ENCODE measurements at regions not wholly inside any gene's neighbourhood (a gene's known extent, or its start where the extent isn't known, plus 50 kb on each side); places are given as distances from the start of the nearest gene placed in this dataset.

Small RNA genes lying in the stretch of these regions (small RNA-seq; reads per million reads assigned to genes)
- gene AC098590.2 (ENCODE audit: insufficient read depth in 2 of 3, insufficient read length in 3 of 3, low read depth in 2 of 3, low replicate concordance in 1 of 3) (0 reads per million in 3 experiments), gene RN7SL193P (ENCODE audit: insufficient read depth in 2 of 3, insufficient read length in 3 of 3, low read depth in 2 of 3, low replicate concordance in 1 of 3) (0 reads per million in 3 experiments)

All from HepG2 (cell line).